ENCODE measurements at regions not wholly inside any gene's neighbourhood (a gene's known extent, or its start where the extent isn't known, plus 50 kb on each side); places are given as distances from the start of the nearest gene placed in this dataset.
"Not testable (repeated sequence)": the region's sequence is repeated elsewhere in the genome, so short reads cannot be mapped to it uniquely, and the experiment has no call there.

GRCh38 chr21:28851645-28852044, 141.0 kb downstream of the LTN1 start:
- Histone ChIP-seq H3K36me3 (ENCODE audit: control insufficient read depth in 3 of 3, insufficient read depth in 3 of 3, low read length in 3 of 3) (peaks cover 0 to 2% (median 0%) of the 10 kb centered on the region in 3 donors), H3K27ac (ENCODE audit: low read depth, low read length) (no peak overlapping the region), H3K4me3 (ENCODE audit: low read length in 3 of 3) (no peak overlapping the region), H3K9me3 (ENCODE audit: control insufficient read depth in 3 of 3, low read length in 3 of 3) (no peaks in the 10 kb centered on the region), H3K27me3 (ENCODE audit: control insufficient read depth in 3 of 3, insufficient read depth in 3 of 3, low read length in 3 of 3) (no peaks in the 10 kb centered on the region), H3K9ac (ENCODE audit: low read depth in 1 of 3, low read length in 3 of 3) (no peak overlapping the region), H3K4me1 (ENCODE audit: control insufficient read depth in 3 of 3, insufficient read depth in 3 of 3, low read length in 3 of 3) (peaks cover 0 to 2% (median 1%) of the 10 kb centered on the region in 3 donors)

DNA sequence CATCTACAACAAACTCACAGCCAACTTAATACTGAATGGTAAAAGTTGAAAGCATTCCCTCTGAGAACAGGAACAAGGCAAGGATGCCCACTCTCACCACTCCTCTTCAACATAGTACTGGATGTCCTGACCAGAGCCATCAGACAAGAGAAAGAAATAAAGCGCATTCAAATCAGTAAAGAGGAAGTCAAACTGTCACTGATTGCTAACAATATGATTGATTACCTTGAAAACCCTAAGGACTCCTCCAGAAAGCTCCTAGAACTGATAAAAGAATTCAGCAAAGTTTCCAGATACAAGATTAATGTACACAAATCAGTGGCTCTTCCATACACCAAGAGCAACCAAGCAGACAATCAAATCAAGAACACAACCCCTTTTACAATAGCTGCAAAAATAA, 153.4 kb downstream of the LTN1 start:
- H3K27me3 ChIP-seq (ENCODE audit: control insufficient read depth in 3 of 3, insufficient read depth in 3 of 3, low read length in 3 of 3); H3K27ac ChIP-seq (ENCODE audit: low read depth, low read length); H3K9me3 ChIP-seq (ENCODE audit: control insufficient read depth in 3 of 3, low read length in 3 of 3); H3K36me3 ChIP-seq (ENCODE audit: control insufficient read depth in 3 of 3, insufficient read depth in 3 of 3, low read length in 3 of 3); H3K9ac ChIP-seq (ENCODE audit: low read depth in 1 of 3, low read length in 3 of 3); H3K4me3 ChIP-seq (ENCODE audit: low read length in 3 of 3); H3K4me1 ChIP-seq (ENCODE audit: control insufficient read depth in 3 of 3, insufficient read depth in 3 of 3, low read length in 3 of 3): not testable (repeated sequence)

- H3K9me3 ChIP-seq (ENCODE audit: control insufficient read depth in 3 of 3, low read length in 3 of 3); H3K27ac ChIP-seq (ENCODE audit: low read depth, low read length); H3K4me3 ChIP-seq (ENCODE audit: low read length in 3 of 3); H3K36me3 ChIP-seq (ENCODE audit: control insufficient read depth in 3 of 3, insufficient read depth in 3 of 3, low read length in 3 of 3); H3K27me3 ChIP-seq (ENCODE audit: control insufficient read depth in 3 of 3, insufficient read depth in 3 of 3, low read length in 3 of 3); H3K4me1 ChIP-seq (ENCODE audit: control insufficient read depth in 3 of 3, insufficient read depth in 3 of 3, low read length in 3 of 3); H3K9ac ChIP-seq (ENCODE audit: low read depth in 1 of 3, low read length in 3 of 3): not testable (repeated sequence)
Observed at GRCh38 chr21:28837426-28837825, 155.3 kb downstream of the LTN1 start.

DNA sequence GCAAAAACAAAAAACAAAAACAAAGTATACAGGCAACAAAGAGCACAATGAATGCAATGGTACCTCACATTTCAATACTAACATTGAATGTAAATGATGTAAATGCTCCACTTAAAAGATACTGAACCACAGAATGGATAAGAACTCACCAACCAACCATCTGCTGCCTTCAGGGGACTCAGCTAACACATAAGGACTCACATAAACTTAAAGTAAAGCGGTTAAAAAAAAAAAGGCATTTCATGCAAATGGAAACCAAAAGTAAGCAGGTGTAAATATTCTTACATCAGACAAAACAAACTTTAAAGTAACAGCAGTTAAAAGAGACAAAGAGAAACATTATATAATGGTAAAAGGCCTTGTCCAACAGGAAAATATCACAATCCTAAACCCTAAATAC, 156.1 kb downstream of the LTN1 start:
- not testable (repeated sequence) for H3K4me3 ChIP-seq (ENCODE audit: low read length in 3 of 3); H3K27me3 ChIP-seq (ENCODE audit: control insufficient read depth in 3 of 3, insufficient read depth in 3 of 3, low read length in 3 of 3); H3K9me3 ChIP-seq (ENCODE audit: control insufficient read depth in 3 of 3, low read length in 3 of 3); H3K9ac ChIP-seq (ENCODE audit: low read depth in 1 of 3, low read length in 3 of 3); H3K4me1 ChIP-seq (ENCODE audit: control insufficient read depth in 3 of 3, insufficient read depth in 3 of 3, low read length in 3 of 3); H3K36me3 ChIP-seq (ENCODE audit: control insufficient read depth in 3 of 3, insufficient read depth in 3 of 3, low read length in 3 of 3); H3K27ac ChIP-seq (ENCODE audit: low read depth, low read length)

- Histone ChIP-seq H3K9me3 (ENCODE audit: control insufficient read depth in 3 of 3, low read length in 3 of 3) (no peaks in the 10 kb centered on the region), H3K4me3 (ENCODE audit: low read length in 3 of 3) (no peak overlapping the region), H3K27ac (ENCODE audit: low read depth, low read length) (no peak overlapping the region), H3K9ac (ENCODE audit: low read depth in 1 of 3, low read length in 3 of 3) (no peak overlapping the region), H3K27me3 (ENCODE audit: control insufficient read depth in 3 of 3, insufficient read depth in 3 of 3, low read length in 3 of 3) (no peaks in the 10 kb centered on the region), H3K4me1 (ENCODE audit: control insufficient read depth in 3 of 3, insufficient read depth in 3 of 3, low read length in 3 of 3) (no peaks in the 10 kb centered on the region), H3K36me3 (ENCODE audit: control insufficient read depth in 3 of 3, insufficient read depth in 3 of 3, low read length in 3 of 3) (no peaks in the 10 kb centered on the region)
Observed at GRCh38 chr21:28834335-28835238, 158.1 kb downstream of the LTN1 start.

DNA sequence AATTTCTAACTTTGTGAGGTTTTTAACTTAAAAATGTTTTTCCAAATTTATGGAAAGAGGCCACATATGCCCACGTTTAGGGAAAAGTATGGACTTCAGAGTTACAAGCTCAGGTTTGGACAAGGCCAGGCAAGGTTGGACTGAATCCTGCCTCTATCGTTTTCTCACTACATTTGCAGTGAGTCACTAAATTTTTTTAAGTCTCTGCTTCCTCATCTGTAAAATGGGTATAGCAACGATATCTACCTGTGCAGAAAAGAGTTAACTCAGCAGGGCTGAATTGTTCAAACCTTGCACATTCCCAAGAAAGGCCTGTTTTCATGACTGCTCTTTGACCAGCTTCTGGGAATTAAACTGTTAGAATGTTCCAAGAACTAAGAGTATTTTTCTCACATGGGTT, 159.1 kb downstream of the LTN1 start:
- no peak overlapping the region for H3K27ac ChIP-seq (ENCODE audit: low read depth, low read length)
- H3K9me3 ChIP-seq (ENCODE audit: control insufficient read depth in 3 of 3, low read length in 3 of 3) = no peaks in the 10 kb centered on the region
- H3K9ac ChIP-seq (ENCODE audit: low read depth in 1 of 3, low read length in 3 of 3) = no peak overlapping the region
- no peak overlapping the region for H3K4me3 ChIP-seq (ENCODE audit: low read length in 3 of 3)
- no peaks in the 10 kb centered on the region for H3K36me3 ChIP-seq (ENCODE audit: control insufficient read depth in 3 of 3, insufficient read depth in 3 of 3, low read length in 3 of 3)
- no peaks in the 10 kb centered on the region for H3K4me1 ChIP-seq (ENCODE audit: control insufficient read depth in 3 of 3, insufficient read depth in 3 of 3, low read length in 3 of 3)
- H3K27me3 ChIP-seq (ENCODE audit: control insufficient read depth in 3 of 3, insufficient read depth in 3 of 3, low read length in 3 of 3) = no peaks in the 10 kb centered on the region

DNA sequence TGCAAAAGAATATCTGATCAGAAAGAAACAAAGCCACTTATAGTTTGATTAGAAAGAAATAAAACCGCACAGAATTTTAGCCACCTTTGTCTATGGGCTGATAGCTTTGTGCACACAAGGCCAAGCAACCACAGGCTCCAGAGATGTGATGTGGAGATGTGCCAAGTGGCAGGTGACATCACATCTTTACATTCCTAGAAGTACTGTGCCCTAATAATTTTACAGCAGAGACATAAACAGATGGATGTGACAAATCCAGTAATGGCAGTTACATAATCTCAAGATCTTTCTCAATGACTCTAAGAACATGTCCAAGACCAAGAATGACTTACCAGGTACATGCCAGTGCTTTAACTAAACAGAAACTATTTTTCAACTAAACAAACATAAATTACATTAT, 159.5 kb downstream of the LTN1 start:
- Histone ChIP-seq H3K27me3 (ENCODE audit: control insufficient read depth in 3 of 3, insufficient read depth in 3 of 3, low read length in 3 of 3) (no peaks in the 10 kb centered on the region), H3K9me3 (ENCODE audit: control insufficient read depth in 3 of 3, low read length in 3 of 3) (no peaks in the 10 kb centered on the region), H3K36me3 (ENCODE audit: control insufficient read depth in 3 of 3, insufficient read depth in 3 of 3, low read length in 3 of 3) (no peaks in the 10 kb centered on the region), H3K27ac (ENCODE audit: low read depth, low read length) (no peak overlapping the region), H3K4me3 (ENCODE audit: low read length in 3 of 3) (no peak overlapping the region), H3K4me1 (ENCODE audit: control insufficient read depth in 3 of 3, insufficient read depth in 3 of 3, low read length in 3 of 3) (no peaks in the 10 kb centered on the region), H3K9ac (ENCODE audit: low read depth in 1 of 3, low read length in 3 of 3) (no peak overlapping the region)

DNA sequence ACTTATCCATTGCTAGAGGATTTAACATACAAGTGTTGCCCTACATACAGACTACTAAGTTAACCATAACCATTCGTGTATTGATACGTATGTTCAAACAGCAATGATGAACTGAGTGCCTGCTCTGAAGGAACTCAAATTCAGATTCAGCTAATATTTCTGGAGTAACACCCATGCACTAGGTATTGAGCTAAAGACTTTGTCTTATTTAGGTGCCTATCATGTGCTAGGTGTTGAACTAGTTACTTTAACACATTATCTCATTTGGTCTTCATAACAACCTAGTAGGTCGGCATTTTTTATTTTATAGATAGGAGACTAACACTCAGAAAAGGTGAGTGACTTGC, 160.0 kb downstream of the LTN1 start:
- Histone ChIP-seq H3K9me3 (ENCODE audit: control insufficient read depth in 3 of 3, low read length in 3 of 3) (no peaks in the 10 kb centered on the region), H3K4me1 (ENCODE audit: control insufficient read depth in 3 of 3, insufficient read depth in 3 of 3, low read length in 3 of 3) (no peaks in the 10 kb centered on the region), H3K36me3 (ENCODE audit: control insufficient read depth in 3 of 3, insufficient read depth in 3 of 3, low read length in 3 of 3) (no peaks in the 10 kb centered on the region), H3K27ac (ENCODE audit: low read depth, low read length) (no peak overlapping the region), H3K4me3 (ENCODE audit: low read length in 3 of 3) (no peak overlapping the region), H3K27me3 (ENCODE audit: control insufficient read depth in 3 of 3, insufficient read depth in 3 of 3, low read length in 3 of 3) (no peaks in the 10 kb centered on the region), H3K9ac (ENCODE audit: low read depth in 1 of 3, low read length in 3 of 3) (no peak overlapping the region)

- Histone ChIP-seq H3K27ac (ENCODE audit: low read depth, low read length) (no peak overlapping the region), H3K4me1 (ENCODE audit: control insufficient read depth in 3 of 3, insufficient read depth in 3 of 3, low read length in 3 of 3) (no peaks in the 10 kb centered on the region), H3K9me3 (ENCODE audit: control insufficient read depth in 3 of 3, low read length in 3 of 3) (no peaks in the 10 kb centered on the region), H3K27me3 (ENCODE audit: control insufficient read depth in 3 of 3, insufficient read depth in 3 of 3, low read length in 3 of 3) (no peaks in the 10 kb centered on the region), H3K4me3 (ENCODE audit: low read length in 3 of 3) (no peak overlapping the region), H3K36me3 (ENCODE audit: control insufficient read depth in 3 of 3, insufficient read depth in 3 of 3, low read length in 3 of 3) (no peaks in the 10 kb centered on the region), H3K9ac (ENCODE audit: low read depth in 1 of 3, low read length in 3 of 3) (no peak overlapping the region)
Observed at GRCh38 chr21:28832013-28832714, 160.5 kb downstream of the LTN1 start.

DNA sequence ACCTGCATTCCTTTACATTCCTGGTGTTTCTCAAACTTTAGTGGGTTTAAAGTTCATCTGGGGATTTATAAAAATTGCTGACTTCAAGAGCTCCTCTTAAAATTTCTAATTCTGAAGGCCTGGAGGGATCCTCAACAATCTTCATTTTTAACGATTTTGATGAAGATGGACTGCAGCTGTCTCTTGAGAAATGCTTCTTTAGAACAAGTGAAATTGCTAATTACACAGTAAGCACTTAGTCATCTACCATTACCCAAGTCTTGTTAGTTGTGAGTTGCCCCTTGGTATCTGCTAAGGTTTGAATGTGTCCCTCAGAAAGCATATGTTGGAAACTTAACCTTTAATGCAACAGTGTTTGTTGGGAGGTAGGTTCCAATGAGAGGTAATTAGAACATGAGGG, 163.7 kb downstream of the LTN1 start:
- Histone ChIP-seq H3K36me3 (ENCODE audit: control insufficient read depth in 3 of 3, insufficient read depth in 3 of 3, low read length in 3 of 3) (no peaks in the 10 kb centered on the region), H3K9me3 (ENCODE audit: control insufficient read depth in 3 of 3, low read length in 3 of 3) (no peaks in the 10 kb centered on the region), H3K27me3 (ENCODE audit: control insufficient read depth in 3 of 3, insufficient read depth in 3 of 3, low read length in 3 of 3) (no peaks in the 10 kb centered on the region), H3K27ac (ENCODE audit: low read depth, low read length) (no peak overlapping the region), H3K4me1 (ENCODE audit: control insufficient read depth in 3 of 3, insufficient read depth in 3 of 3, low read length in 3 of 3) (no peaks in the 10 kb centered on the region), H3K9ac (ENCODE audit: low read depth in 1 of 3, low read length in 3 of 3) (no peak overlapping the region), H3K4me3 (ENCODE audit: low read length in 3 of 3) (no peak overlapping the region)

Measured in skeletal muscle tissue (tissue), 3 donors.